Endothelial cell of umbilical vein (primary cell): ENCODE measurements at regions not wholly inside any gene's neighbourhood (a gene's known extent, or its start where the extent isn't known, plus 50 kb on each side); places are given as distances from the start of the nearest gene placed in this dataset.
"Not testable (repeated sequence)": the region's sequence is repeated elsewhere in the genome, so short reads cannot be mapped to it uniquely, and the experiment has no call there.

ENCODE experiments used
- BruUV-seq: library from RNA; stranded (reverse); fragments of 400-500 nt; replicated peaks from 2 replicates; lab custom pipeline; 2021; lab: Mats Ljungman, UMichigan
- CTCF ChIA-PET: fragments of 300-600, 350-600 bp; sonication (Branson Sonifier 250); formaldehyde crosslinking; loops from one replicate; lab custom pipeline; 2021; ENCODE audit warnings: antibody characterized with exemption, inconsistent platforms; lab: Charles Lee
- POLR2A ChIA-PET: fragments of 300-600, 350-600 bp; sonication (Branson Sonifier 250); formaldehyde crosslinking; loops from one replicate; lab custom pipeline; 2021; ENCODE audit warnings: antibody characterized with exemption, inconsistent platforms; lab: Charles Lee
- DNase-seq: peaks from one replicate; pipeline ENCODE4 v3.0.0-alpha.2; 2011; ENCODE audit warnings: low read depth, low spot score
- FAIRE-seq: peaks from 2 replicates; lab custom pipeline; 2011; peaks lifted over from hg19 to GRCh38; lab: Jason Lieb, UNC
- H2AFZ ChIP-seq: 2 replicates; pipeline ENCODE4 v1.6.0; 2012; ENCODE audit warnings: low read depth, low read length, control low read depth, inconsistent platforms
- H3K27ac ChIP-seq: 2 replicates; pipeline ENCODE4 v1.5.1; 2011; ENCODE audit warnings: low read depth, mild to moderate bottlenecking, control low read depth, low read length, moderate library complexity; ENCODE audit not compliant: insufficient read depth
- H3K27me3 ChIP-seq, 2 experiments: 2 replicates each; pipeline versions ENCODE4 v1.6.0 to v1.6.1; 2011; ENCODE audit warnings: low read length in 2 of 2, mixed read lengths in 1 of 2; ENCODE audit not compliant: control insufficient read depth in 2 of 2, insufficient read depth in 2 of 2
- H3K36me3 ChIP-seq, 2 experiments: 2 replicates in 1 of 2; 3 replicates in 1 of 2; pipeline ENCODE4 v1.5.1; 2011; ENCODE audit warnings: low read length in 2 of 2, mild to moderate bottlenecking in 1 of 2, moderate library complexity in 1 of 2; ENCODE audit not compliant: control insufficient read depth in 2 of 2, insufficient read depth in 2 of 2; ENCODE audit errors: extremely low read depth in 1 of 2
- H3K4me1 ChIP-seq: 3 replicates; pipeline ENCODE4 v1.5.1; 2011; ENCODE audit warnings: mild to moderate bottlenecking, low read length; ENCODE audit not compliant: control insufficient read depth, insufficient read depth; ENCODE audit errors: extremely low read depth
- H3K4me2 ChIP-seq: 2 replicates; pipeline ENCODE4 v1.6.1; 2011; ENCODE audit warnings: low read length, control low read depth, mixed read lengths; ENCODE audit not compliant: insufficient read depth
- H3K4me3 ChIP-seq, 3 experiments: fragments of 200-600 bp in 1 of 3; sonication (generic), shearing (Covaris generic) in 1 of 3; replicated peaks in 1 of 3; 2 replicates each; pipeline ENCODE4 v1.5.1; 2011 to 2016; ENCODE audit warnings: control low read depth in 3 of 3, low read length in 3 of 3, mild to moderate bottlenecking in 2 of 3, inconsistent platforms in 1 of 3, low read depth in 1 of 3, moderate library complexity in 1 of 3; ENCODE audit not compliant: insufficient read depth in 1 of 3
- H3K79me2 ChIP-seq: 2 replicates; pipeline ENCODE4 v1.6.0; 2012; ENCODE audit warnings: low read length, inconsistent platforms; ENCODE audit not compliant: control insufficient read depth, insufficient read depth
- H3K9ac ChIP-seq: replicated peaks from 2 replicates; pipeline ENCODE3; 2011; ENCODE audit warnings: low read length, control low read depth; ENCODE audit not compliant: insufficient read depth; ENCODE audit errors: extremely low read depth
- H3K9me1 ChIP-seq: replicated peaks from 3 replicates; pipeline ENCODE4 v1.6.0; 2011; ENCODE audit warnings: mild to moderate bottlenecking, low read length; ENCODE audit not compliant: control insufficient read depth, insufficient read depth; ENCODE audit errors: extremely low read depth
- H3K9me3 ChIP-seq: replicated peaks from 2 replicates; pipeline ENCODE4 v1.5.1; 2012; ENCODE audit warnings: low read length, inconsistent platforms; ENCODE audit not compliant: control insufficient read depth, insufficient read depth
- H4K20me1 ChIP-seq: replicated peaks from 2 replicates; pipeline ENCODE3; 2011; ENCODE audit warnings: mild to moderate bottlenecking, low read length; ENCODE audit not compliant: control insufficient read depth, insufficient read depth; ENCODE audit errors: extremely low read depth
- EZH2 ChIP-seq: IDR thresholded peaks from 2 replicates; pipeline ENCODE4 v1.6.1; 2012; ENCODE audit warnings: borderline replicate concordance, low read depth, mild to moderate bottlenecking, moderate library complexity, low read length, inconsistent platforms; ENCODE audit not compliant: severe bottlenecking
- FOS ChIP-seq: IDR thresholded peaks from 2 replicates; pipeline ENCODE4 v1.6.1; 2011; ENCODE audit warnings: mild to moderate bottlenecking, low read length, moderate library complexity, borderline replicate concordance; ENCODE audit not compliant: insufficient read depth
- JUN ChIP-seq: IDR thresholded peaks from 2 replicates; pipeline ENCODE4 v1.6.1; 2011; ENCODE audit warnings: borderline replicate concordance, low read depth; ENCODE audit not compliant: insufficient read length, insufficient read depth
- POLR2A ChIP-seq: IDR thresholded peaks from 2 replicates; pipeline ENCODE4 v1.6.1; 2012; ENCODE audit warnings: low read depth, mild to moderate bottlenecking, control low read depth, low read length
- dilution Hi-C: fragments of 300-500 bp; cut with MboI; formaldehyde crosslinking; loops from one replicate; pipeline ENCODE4 v1.15.0; 2019; ENCODE audit warnings: low sequenced_read_pairs; ENCODE audit not compliant: extremely low pct_ligation_motif_present
- intact Hi-C: fragments of 100-400 bp; cut with micrococcal nuclease; formaldehyde crosslinking; loops from one replicate; pipeline ENCODE4 v1.10.0; 2022

DNA sequence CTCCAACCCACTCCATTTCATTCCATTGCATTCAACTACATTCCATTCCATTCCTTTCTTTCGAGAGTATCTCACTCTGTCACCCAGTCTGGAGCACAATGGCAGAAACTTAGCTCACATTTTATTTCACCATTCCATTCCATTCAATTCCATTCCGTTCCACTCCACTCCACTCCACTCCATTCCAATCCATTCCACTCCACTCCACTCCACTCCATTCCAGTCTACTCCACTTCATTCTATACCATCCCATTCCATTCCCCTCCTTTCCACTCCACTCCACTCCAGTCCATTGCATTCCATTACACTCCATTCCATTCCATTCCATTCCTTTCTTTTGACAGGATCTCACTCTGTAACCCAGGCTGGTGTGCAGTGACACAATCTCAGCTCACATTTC lies 1466.3 kb downstream of the TSPY10 start:
- H3K9me1 ChIP-seq: no peaks in the 10 kb centered on the region
- no peak overlapping the region for H3K4me2 ChIP-seq
- no peak overlapping the region for H3K9ac ChIP-seq
- POLR2A ChIA-PET: no interaction called here
- H3K9me3 ChIP-seq: peaks cover 16% of the 10 kb centered on the region
- no TSS peak for BruUV-seq
- intact Hi-C loops (no loop called here), dilution Hi-C loops (no loop called here)
- no peaks in the 10 kb centered on the region for H3K79me2 ChIP-seq
- H2AFZ ChIP-seq: no peak overlapping the region
- H4K20me1 ChIP-seq: no peaks in the 10 kb centered on the region
- no peak overlapping the region for H3K4me3 ChIP-seq
- H3K27ac ChIP-seq: no peak overlapping the region
- DNase-seq: no peak
- H3K36me3 ChIP-seq: no peaks in the 10 kb centered on the region
- CTCF ChIA-PET: no interaction called here
- H3K4me1 ChIP-seq: no peaks in the 10 kb centered on the region
- H3K27me3 ChIP-seq: no peaks in the 10 kb centered on the region
- TF ChIP-seq FOS (no peak), EZH2 (no peak), JUN (no peak), POLR2A (no peak)
- FAIRE-seq: no peak

DNA sequence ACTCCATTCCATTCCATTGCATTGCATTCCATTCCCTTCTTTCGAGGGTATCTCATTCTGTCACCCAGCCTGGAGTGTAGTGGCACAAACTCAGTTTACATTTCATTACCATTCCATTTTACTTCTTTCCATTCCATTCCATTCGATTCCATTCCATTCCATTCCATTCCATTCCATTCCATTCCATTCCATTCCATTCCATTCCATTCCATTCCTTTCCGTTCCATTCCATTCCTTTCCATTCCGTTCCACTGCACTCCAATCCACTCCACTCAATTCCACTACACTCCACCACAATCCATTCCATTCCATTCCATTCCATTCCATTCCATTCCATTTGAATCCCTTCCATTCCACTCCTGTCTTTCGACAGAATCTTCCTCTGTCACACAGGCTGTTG lies 1472.0 kb downstream of the TSPY10 start:
- H2AFZ ChIP-seq, H3K79me2 ChIP-seq, DNase-seq, H3K27me3 ChIP-seq, H4K20me1 ChIP-seq, H3K9ac ChIP-seq, H3K36me3 ChIP-seq, H3K4me3 ChIP-seq, H3K4me2 ChIP-seq, H3K27ac ChIP-seq, H3K4me1 ChIP-seq, H3K9me3 ChIP-seq, FAIRE-seq, POLR2A ChIA-PET, BruUV-seq, CTCF ChIA-PET, dilution Hi-C loops, intact Hi-C loops, H3K9me1 ChIP-seq: not testable (repeated sequence)

DNA sequence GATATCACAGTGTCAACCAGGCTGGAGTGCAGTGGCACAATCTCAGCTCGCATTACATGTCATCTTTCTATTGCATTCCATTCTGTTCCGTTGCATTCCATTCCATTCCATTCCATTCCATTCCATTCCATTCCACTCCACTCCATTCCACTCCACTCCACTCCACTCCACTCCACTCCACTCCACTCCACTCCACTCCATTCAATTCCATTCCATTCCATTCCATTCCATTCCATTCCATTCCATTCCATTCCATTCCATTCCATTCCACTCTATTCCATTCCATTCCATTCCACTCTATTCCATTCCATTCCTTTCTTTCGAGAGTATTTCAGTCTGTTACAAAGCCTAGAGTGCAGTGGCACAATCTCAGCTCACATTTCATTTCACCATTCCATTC lies 1486.5 kb downstream of the TSPY10 start:
- H3K4me1 ChIP-seq, BruUV-seq, intact Hi-C loops, H3K79me2 ChIP-seq, H3K9me1 ChIP-seq, H2AFZ ChIP-seq, H3K36me3 ChIP-seq, H3K9ac ChIP-seq, H3K9me3 ChIP-seq, H3K27me3 ChIP-seq, H3K27ac ChIP-seq, DNase-seq, H3K4me3 ChIP-seq, H3K4me2 ChIP-seq, FAIRE-seq, dilution Hi-C loops, CTCF ChIA-PET, POLR2A ChIA-PET, H4K20me1 ChIP-seq: not testable (repeated sequence)
